Keratinocyte (primary cell): ENCODE measurements at regions not wholly inside any gene's neighbourhood (a gene's known extent, or its start where the extent isn't known, plus 50 kb on each side); places are given as distances from the start of the nearest gene placed in this dataset.

ENCODE experiments used
- DNase-seq: peaks from one replicate; pipeline ENCODE4 v3.0.0-alpha.2; 2011; ENCODE audit warnings: low read depth, missing footprints, low spot score
- FAIRE-seq: peaks from 2 replicates; lab custom pipeline; 2011; peaks lifted over from hg19 to GRCh38; lab: Jason Lieb, UNC
- H2AFZ ChIP-seq: 2 replicates; pipeline ENCODE4 v1.6.0; 2012; ENCODE audit warnings: low read length, control low read depth, inconsistent platforms; ENCODE audit not compliant: control insufficient read depth
- H3K27ac ChIP-seq: 2 replicates; pipeline ENCODE4 v1.5.1; 2011; ENCODE audit warnings: low read length; ENCODE audit not compliant: control insufficient read depth, insufficient read depth
- H3K27me3 ChIP-seq: 3 replicates; pipeline ENCODE4 v1.6.0; 2011; ENCODE audit warnings: low read length; ENCODE audit not compliant: control insufficient read depth, insufficient read depth; ENCODE audit errors: extremely low read depth
- H3K36me3 ChIP-seq, 2 experiments: 2 replicates in 1 of 2; 3 replicates in 1 of 2; pipeline ENCODE4 v1.5.1; 2011; ENCODE audit warnings: low read length in 2 of 2, mild to moderate bottlenecking in 1 of 2; ENCODE audit not compliant: control insufficient read depth in 2 of 2, insufficient read depth in 2 of 2; ENCODE audit errors: extremely low read depth in 1 of 2
- H3K4me1 ChIP-seq: 3 replicates; pipeline ENCODE4 v1.5.1; 2011; ENCODE audit warnings: low read length; ENCODE audit not compliant: control insufficient read depth, insufficient read depth; ENCODE audit errors: extremely low read depth
- H3K4me2 ChIP-seq: 3 replicates; pipeline ENCODE4 v1.6.0; 2011; ENCODE audit warnings: low read depth, low read length; ENCODE audit not compliant: control insufficient read depth, insufficient read depth; ENCODE audit errors: extremely low read depth
- H3K4me3 ChIP-seq, 3 experiments: fragments of 200-600 bp in 1 of 3; sonication (generic) in 1 of 3; 2 replicates in 2 of 3; 3 replicates in 1 of 3; pipeline ENCODE4 v1.5.1; 2011 to 2016; ENCODE audit warnings: low read length in 3 of 3, mild to moderate bottlenecking in 3 of 3, control low read depth in 2 of 3, inconsistent platforms in 1 of 3, low read depth in 1 of 3, mixed read lengths in 1 of 3, mixed run types in 1 of 3, moderate library complexity in 1 of 3; ENCODE audit not compliant: control insufficient read depth in 2 of 3, insufficient read depth in 2 of 3; ENCODE audit errors: extremely low read depth in 1 of 3
- H3K79me2 ChIP-seq: 2 replicates; pipeline ENCODE4 v1.6.0; 2012; ENCODE audit warnings: low read length; ENCODE audit not compliant: control insufficient read depth, insufficient read depth
- H3K9ac ChIP-seq: 3 replicates; pipeline ENCODE4 v1.6.0; 2011; ENCODE audit warnings: low read length; ENCODE audit not compliant: control insufficient read depth, insufficient read depth; ENCODE audit errors: extremely low read depth
- H3K9me1 ChIP-seq: 3 replicates; pipeline ENCODE4 v1.6.0; 2011; ENCODE audit warnings: low read length; ENCODE audit not compliant: control insufficient read depth, insufficient read depth; ENCODE audit errors: extremely low read depth
- H3K9me3 ChIP-seq: 2 replicates; pipeline ENCODE4 v1.5.1; 2012; ENCODE audit warnings: low read depth, low read length; ENCODE audit not compliant: control insufficient read depth
- H4K20me1 ChIP-seq: 3 replicates; pipeline ENCODE4 v1.6.0; 2011; ENCODE audit warnings: low read length; ENCODE audit not compliant: control insufficient read depth, insufficient read depth; ENCODE audit errors: extremely low read depth
- CTCF ChIP-seq, 3 experiments: IDR thresholded peaks in 1 of 3; conservative IDR thresholded peaks in 1 of 3; optimal IDR thresholded peaks in 1 of 3; 2 replicates in 2 of 3; 3 replicates in 1 of 3; pipeline versions ENCODE3 to v1.5.1; 2011; ENCODE audit warnings: low read length in 3 of 3, mild to moderate bottlenecking in 3 of 3, moderate library complexity in 2 of 3, control low read depth in 1 of 3, inconsistent platforms in 1 of 3; ENCODE audit not compliant: insufficient read depth in 2 of 3; ENCODE audit errors: extremely low read depth in 1 of 3
- EZH2 ChIP-seq: IDR thresholded peaks from one replicate; pipeline ENCODE4 v1.6.1; 2012; ENCODE audit warnings: inconsistent platforms, mild to moderate bottlenecking, low read length, moderate library complexity
- dilution Hi-C: fragments of 300-500 bp; cut with MboI; formaldehyde crosslinking; loops from one replicate; pipeline ENCODE4 v1.7.0; 2020; ENCODE audit warnings: low sequenced_read_pairs; ENCODE audit not compliant: extremely low pct_ligation_motif_present

GRCh38 chr7:153627323-153627722 lies 424.9 kb upstream of the DPP6 start:
- dilution Hi-C loops = no loop called here
- Histone ChIP-seq H4K20me1 (no peaks in the 10 kb centered on the region), H3K9ac (no peak overlapping the region), H3K27ac (no peak overlapping the region), H3K4me2 (no peak overlapping the region), H3K4me3 (no peak overlapping the region), H2AFZ (no peak overlapping the region), H3K4me1 (no peaks in the 10 kb centered on the region), H3K79me2 (no peaks in the 10 kb centered on the region), H3K27me3 (no peaks in the 10 kb centered on the region), H3K36me3 (no peaks in the 10 kb centered on the region), H3K9me1 (no peaks in the 10 kb centered on the region), H3K9me3 (no peaks in the 10 kb centered on the region)
- no peak for DNase-seq
- TF ChIP-seq EZH2 = no peak
- no peak for TF ChIP-seq CTCF (optimal IDR thresholded peaks at IDR 0.05 in 1 of 3, IDR thresholded peaks at IDR 0.05 in 1 of 3, conservative IDR thresholded peaks at IDR 0.05 in 1 of 3; ENCODE audit: extremely low read depth in 1 of 3, insufficient read depth in 2 of 3, low read length in 3 of 3)
- FAIRE-seq = no peak

GRCh38 chr7:153628406-153628805 lies 423.8 kb upstream of the DPP6 start:
- Histone ChIP-seq H3K9me1 (no peaks in the 10 kb centered on the region), H3K79me2 (no peaks in the 10 kb centered on the region), H3K4me2 (no peak overlapping the region), H3K4me3 (no peak overlapping the region), H3K4me1 (no peaks in the 10 kb centered on the region), H3K9me3 (no peaks in the 10 kb centered on the region), H3K9ac (no peak overlapping the region), H2AFZ (no peak overlapping the region), H4K20me1 (no peaks in the 10 kb centered on the region), H3K36me3 (no peaks in the 10 kb centered on the region), H3K27me3 (no peaks in the 10 kb centered on the region), H3K27ac (no peak overlapping the region)
- TF ChIP-seq CTCF (optimal IDR thresholded peaks at IDR 0.05 in 1 of 3, IDR thresholded peaks at IDR 0.05 in 1 of 3, conservative IDR thresholded peaks at IDR 0.05 in 1 of 3; ENCODE audit: extremely low read depth in 1 of 3, insufficient read depth in 2 of 3, low read length in 3 of 3) = no peak
- no peak for TF ChIP-seq EZH2
- no peak for FAIRE-seq
- dilution Hi-C loops = no loop called here
- DNase-seq = no peak
